HG02623 (cell line): ENCODE measurements at regions not wholly inside any gene's neighbourhood (a gene's known extent, or its start where the extent isn't known, plus 50 kb on each side); places are given as distances from the start of the nearest gene placed in this dataset.

Experiments used
- ATAC-seq: cut with Tn5 transposase; IDR thresholded peaks from one replicate; pipeline ENCODE4 v1.9.1; 2021; ENCODE audit warnings: moderate library complexity; ENCODE audit not compliant: unreplicated experiment

DNA sequence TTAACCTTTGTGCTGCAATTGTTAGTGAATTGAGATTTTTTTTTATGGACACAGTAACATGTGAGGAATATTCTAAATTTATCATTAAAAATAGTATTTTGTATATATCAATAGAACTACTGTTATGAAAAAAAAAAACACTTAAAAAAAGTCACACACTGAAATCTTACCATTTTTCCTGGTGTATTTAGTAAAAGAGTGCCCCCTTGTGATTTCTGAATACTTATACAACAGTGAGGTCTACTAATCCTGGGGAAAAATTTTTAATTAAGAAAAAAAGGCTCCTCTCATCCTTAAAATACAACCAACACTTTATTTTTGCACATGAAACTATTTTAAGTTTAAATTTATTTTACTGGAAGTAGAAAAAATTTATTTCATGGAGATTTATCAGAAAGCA lies 56.4 kb upstream of the SPOCK3 start:
- no peak for ATAC-seq

GRCh38 chr4:167308876-167309275 lies 74.6 kb upstream of the SPOCK3 start:
- ATAC-seq: no peak

DNA sequence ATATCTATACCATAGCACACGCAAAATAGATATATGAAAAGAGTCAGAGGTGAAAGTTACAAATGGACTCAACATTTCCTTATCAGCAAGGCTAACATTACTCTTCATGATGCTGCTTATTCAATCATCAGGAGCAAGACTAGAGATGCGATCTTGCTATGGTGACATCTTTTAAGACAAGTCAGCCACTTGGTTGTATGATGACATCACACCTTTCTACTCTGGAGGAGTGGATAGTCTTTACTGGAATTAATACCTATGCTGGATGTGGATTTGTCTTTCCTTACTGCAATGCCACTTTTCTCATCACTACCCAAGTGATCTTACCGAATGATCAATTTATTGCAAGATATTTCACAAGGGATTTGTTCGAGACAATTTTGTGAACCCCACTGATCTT lies 87.0 kb upstream of the SPOCK3 start:
- no peak for ATAC-seq

DNA sequence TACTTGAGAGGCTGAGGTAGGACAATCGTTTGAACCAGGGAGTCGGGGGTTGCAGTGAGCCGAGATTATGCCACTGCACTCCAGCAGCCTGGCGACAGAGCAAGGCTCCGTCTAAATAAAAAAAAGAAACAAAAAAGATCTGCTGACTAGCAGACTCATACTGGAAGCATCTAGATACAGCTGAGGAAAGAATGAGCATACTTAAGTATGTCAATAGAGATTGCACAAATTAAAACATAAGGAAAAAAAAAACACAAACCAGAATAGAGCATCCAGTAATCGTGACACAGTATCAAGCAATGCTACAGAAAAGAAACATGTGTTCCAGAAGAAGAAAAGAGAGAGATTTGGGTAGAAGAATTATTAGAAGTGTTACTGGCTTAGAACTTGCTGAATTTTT lies 105.5 kb upstream of the SPOCK3 start:
- no peak for ATAC-seq

DNA sequence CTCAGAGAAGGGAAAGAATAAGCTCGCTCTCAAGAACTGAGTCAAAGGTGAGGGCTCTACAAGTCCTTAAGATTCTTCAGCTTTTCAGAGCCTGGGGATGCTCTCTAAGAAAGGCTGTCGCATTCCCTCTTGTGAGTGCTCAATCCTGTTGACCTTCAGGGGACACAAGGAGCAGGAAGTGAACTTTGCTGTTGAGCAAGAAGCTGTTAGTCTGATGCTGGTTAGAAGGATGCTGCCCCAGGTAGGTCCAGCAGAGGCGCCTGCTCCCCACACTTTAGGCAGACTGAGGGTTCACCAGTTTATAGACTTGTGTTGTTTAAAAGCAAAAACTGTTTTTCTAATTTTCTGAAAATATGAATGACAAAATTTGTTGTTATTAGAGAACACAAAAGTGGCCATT lies 125.4 kb upstream of the SPOCK3 start:
- ATAC-seq: no peak

- ATAC-seq: no peak
Measured at GRCh38 chr4:167379076-167379835, 145.0 kb upstream of the SPOCK3 start.

- ATAC-seq: no peak
Measured at GRCh38 chr4:167380964-167381363, 146.7 kb upstream of the SPOCK3 start.

- ATAC-seq: no peak
Measured at GRCh38 chr4:167383291-167383690, 149.0 kb upstream of the SPOCK3 start.

- ATAC-seq: no peak
Measured at GRCh38 chr4:167397586-167397985, 163.3 kb upstream of the SPOCK3 start.

DNA sequence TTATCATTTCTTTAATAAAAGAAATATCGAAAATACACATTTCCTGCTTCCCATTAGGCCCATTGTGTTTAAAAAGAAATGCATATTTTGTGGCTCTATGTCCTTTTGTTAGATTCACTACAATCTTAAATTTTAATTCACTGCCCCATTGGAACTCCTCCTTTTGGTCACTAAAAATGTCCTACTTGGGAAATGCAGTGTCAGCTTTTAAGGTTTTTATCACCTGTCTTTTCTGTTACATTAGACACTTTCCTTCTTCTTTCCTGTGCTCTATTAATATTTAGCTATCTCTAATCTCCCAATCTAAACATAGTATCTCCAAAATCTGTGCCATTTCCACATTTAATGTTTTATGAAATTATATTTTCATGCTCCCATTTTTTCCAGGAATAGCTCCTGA lies 164.9 kb upstream of the SPOCK3 start:
- no peak for ATAC-seq

DNA sequence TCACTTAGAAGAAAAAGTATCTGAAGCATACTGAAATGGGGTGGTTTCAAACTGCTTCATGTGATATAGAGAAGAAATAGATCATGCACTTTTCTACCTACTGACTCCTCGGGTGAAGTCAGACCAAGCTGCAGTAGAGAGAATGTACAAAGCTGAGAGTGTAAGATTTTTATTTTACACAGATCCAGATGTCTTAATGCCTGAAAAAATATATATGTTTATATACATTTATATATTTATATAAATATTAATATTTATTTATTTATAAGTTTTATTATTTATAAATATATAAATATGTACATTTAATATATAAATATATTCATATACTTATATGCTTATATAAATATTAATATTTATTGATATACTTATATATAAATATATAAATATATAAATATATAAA lies 171.9 kb upstream of the SPOCK3 start:
- no peak for ATAC-seq

GRCh38 chr4:167415461-167415860 lies 181.2 kb upstream of the SPOCK3 start:
- no peak for ATAC-seq

GRCh38 chr4:167419468-167420140 lies 185.3 kb upstream of the SPOCK3 start:
- ATAC-seq: no peak

DNA sequence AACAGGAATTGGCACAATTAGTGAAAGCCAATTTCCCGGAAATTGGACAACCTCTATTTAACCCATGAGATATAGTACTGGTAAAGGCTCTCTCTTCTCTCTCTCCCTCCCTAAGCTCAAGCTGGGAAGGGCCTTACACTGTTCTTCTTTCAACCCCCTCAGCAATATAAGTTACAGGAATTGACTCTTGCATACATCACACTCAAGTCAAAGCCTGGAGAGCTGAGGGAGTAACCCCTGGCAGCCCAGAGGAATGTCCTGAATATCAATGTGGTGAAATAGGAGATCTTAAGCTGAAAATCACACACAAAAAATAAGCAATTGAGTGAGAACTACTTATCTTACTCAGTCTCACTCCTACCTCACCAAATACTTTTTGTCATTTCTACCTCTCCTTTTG lies 186.9 kb upstream of the SPOCK3 start:
- ATAC-seq: no peak

DNA sequence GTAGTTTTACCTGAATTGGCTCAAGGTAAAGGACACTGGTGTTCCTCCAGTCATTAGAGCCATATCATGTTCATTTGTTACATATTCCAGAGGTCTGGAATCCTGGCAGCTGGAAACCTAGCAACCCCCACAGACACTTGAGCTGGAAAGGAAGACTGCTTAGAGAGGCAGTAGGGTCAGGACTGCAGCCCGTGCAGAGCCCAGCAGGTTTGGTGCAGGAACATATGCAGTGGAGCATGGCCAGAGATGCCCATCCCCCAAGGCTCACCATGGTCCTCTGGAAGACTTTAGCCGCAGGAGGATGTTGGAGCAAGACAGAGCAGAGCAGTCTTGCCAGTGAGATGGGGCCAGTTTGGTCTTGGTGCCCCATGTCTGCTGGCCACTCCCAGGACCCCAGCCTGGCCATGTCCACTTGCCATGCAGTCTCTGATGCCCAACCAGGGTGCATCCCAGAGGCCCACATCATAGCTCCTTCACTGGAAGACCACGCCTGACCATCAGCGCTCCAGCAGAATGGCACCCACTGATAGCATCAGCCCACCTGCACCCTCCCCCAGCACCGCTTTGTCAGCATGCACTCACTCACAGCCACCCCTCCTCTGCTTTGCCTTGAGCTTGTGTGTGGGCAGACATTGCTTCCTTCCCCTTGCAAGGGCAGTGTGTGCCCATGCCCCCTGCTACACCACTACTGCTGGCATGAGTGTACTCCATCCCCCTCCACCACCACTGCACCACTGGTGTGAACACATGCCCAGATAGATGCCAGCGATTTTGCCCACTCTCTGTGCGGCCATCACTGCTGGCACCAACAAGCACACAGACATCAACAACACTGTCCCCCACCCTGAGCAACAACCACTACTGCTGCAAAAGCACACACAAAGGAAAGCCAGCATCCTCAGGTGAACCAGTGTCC lies 190.3 kb upstream of the SPOCK3 start:
- no peak for ATAC-seq

- no peak for ATAC-seq
Measured at GRCh38 chr4:167428156-167428555, 193.9 kb upstream of the SPOCK3 start.

GRCh38 chr4:167431371-167431770 lies 197.1 kb upstream of the SPOCK3 start:
- ATAC-seq: no peak

GRCh38 chr4:167435786-167436185 lies 201.5 kb upstream of the SPOCK3 start:
- no peak for ATAC-seq

DNA sequence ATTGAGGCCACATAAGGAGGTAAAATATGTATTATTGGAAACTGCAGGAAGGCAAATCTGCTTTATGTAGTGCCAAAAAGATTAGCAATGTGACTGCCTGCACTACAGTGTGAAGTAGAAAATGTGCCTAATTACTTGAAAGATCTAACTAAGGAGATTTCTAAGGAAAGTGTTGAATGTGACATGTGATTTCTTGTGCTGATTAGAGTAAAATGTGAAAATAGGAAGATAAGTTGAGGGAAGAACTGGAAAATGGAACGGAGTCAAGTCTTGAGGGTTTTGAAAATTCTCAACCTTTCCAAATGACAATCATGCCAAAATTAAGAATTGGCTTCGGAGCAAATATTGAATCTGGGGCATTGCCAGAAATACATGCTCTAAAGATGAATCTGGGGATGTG lies 209.5 kb upstream of the SPOCK3 start:
- ATAC-seq: no peak

DNA sequence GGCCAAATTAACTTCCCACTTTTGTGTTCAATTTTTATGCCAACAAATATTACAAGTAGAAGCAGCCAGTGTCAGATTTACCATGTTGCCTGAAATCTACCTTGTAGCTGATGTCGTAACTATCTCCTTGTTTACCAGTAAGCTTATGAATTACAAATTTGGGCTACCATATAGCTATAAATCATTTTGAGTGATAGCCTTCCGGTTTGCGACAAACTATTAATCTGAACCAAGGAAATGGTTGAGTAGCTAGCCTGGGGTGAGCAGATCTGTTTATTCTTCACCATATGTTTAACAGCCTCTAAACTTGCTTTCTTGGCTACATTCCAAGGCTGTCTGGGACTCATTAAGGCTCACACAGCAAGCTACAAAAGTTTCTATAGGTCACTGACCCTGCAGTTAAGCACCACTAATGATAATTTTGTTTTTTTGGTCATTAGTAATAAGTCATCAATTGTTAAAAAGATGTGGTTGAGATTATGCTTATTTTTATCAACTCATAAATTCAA lies 218.7 kb upstream of the SPOCK3 start:
- no peak for ATAC-seq

GRCh38 chr4:167456619-167457018 lies 222.3 kb upstream of the SPOCK3 start:
- ATAC-seq: no peak
